MM.1S (cell line): ENCODE measurements at regions not wholly inside any gene's neighbourhood (a gene's known extent, or its start where the extent isn't known, plus 50 kb on each side); places are given as distances from the start of the nearest gene placed in this dataset.

Source experiments
- CTCF ChIP-seq: fragments of 300-600 bp; sonication (generic); IDR thresholded peaks from 2 replicates; pipeline ENCODE4 v1.5.1; 2016; ENCODE audit warnings: antibody characterized with exemption, low read length, mixed read lengths
- EZH2 ChIP-seq: fragments of 300-600 bp; sonication (generic); optimal IDR thresholded peaks from 2 replicates; pipeline ENCODE3; 2017; ENCODE audit warnings: low read depth, mild to moderate bottlenecking, antibody characterized with exemption, low read length, mixed read lengths

GRCh38 chr17:6259899-6260298 lies 175.0 kb downstream of the AIPL1 start:
- TF ChIP-seq CTCF (no peak), EZH2 (no peak)
